Left hindlimb (tissue), 1 donor: ENCODE measurements at regions not wholly inside any gene's neighbourhood (a gene's known extent, or its start where the extent isn't known, plus 50 kb on each side); places are given as distances from the start of the nearest gene placed in this dataset.
"Not testable (repeated sequence)": the region's sequence is repeated elsewhere in the genome, so short reads cannot be mapped to it uniquely, and the experiment has no call there.

Experiments
- DNase-seq: peaks from one replicate; pipeline ENCODE4 v3.0.0-alpha.2; 2018

- no peak for DNase-seq
These were observed 80.6 kb upstream of the TBC1D5 start for GRCh38 chr3:17823036-17823435.

- no peak for DNase-seq
These were observed 78.3 kb upstream of the TBC1D5 start for GRCh38 chr3:17820704-17821103.

GRCh38 chr3:17820275-17820674 is 77.8 kb upstream of the TBC1D5 start:
- DNase-seq, result no peak

- not testable (repeated sequence) for DNase-seq
These were observed 75.5 kb upstream of the TBC1D5 start for GRCh38 chr3:17817973-17818372.

GRCh38 chr3:17817545-17817944 is 75.1 kb upstream of the TBC1D5 start:
- no peak for DNase-seq

GRCh38 chr3:17816839-17817238 is 74.4 kb upstream of the TBC1D5 start:
- DNase-seq, result not testable (repeated sequence)

GRCh38 chr3:17812328-17812727 is 69.9 kb upstream of the TBC1D5 start:
- DNase-seq, result not testable (repeated sequence)

- no peak for DNase-seq
These were observed 69.2 kb upstream of the TBC1D5 start for GRCh38 chr3:17811646-17812045.

- DNase-seq, result no peak
These were observed 68.3 kb upstream of the TBC1D5 start for GRCh38 chr3:17810759-17811158.

- DNase-seq, result no peak
These were observed 66.6 kb upstream of the TBC1D5 start for GRCh38 chr3:17808994-17809393.

GRCh38 chr3:17806876-17807275 is 64.4 kb upstream of the TBC1D5 start:
- DNase-seq, result no peak

- no peak for DNase-seq
These were observed 63.8 kb upstream of the TBC1D5 start for GRCh38 chr3:17806201-17806600.

- no peak for DNase-seq
These were observed 63.1 kb upstream of the TBC1D5 start for GRCh38 chr3:17805461-17805940.

- no peak for DNase-seq
These were observed 60.5 kb upstream of the TBC1D5 start for GRCh38 chr3:17802950-17803349.

GRCh38 chr3:17801131-17801530 is 58.7 kb upstream of the TBC1D5 start:
- DNase-seq, result no peak

- DNase-seq, result no peak
These were observed 57.8 kb upstream of the TBC1D5 start for GRCh38 chr3:17800232-17800631.

GRCh38 chr3:17799312-17799711 is 56.9 kb upstream of the TBC1D5 start:
- DNase-seq, result no peak

GRCh38 chr3:17798000-17798399 is 55.6 kb upstream of the TBC1D5 start:
- DNase-seq, result no peak

GRCh38 chr3:17795711-17796110 is 53.3 kb upstream of the TBC1D5 start:
- no peak for DNase-seq

GRCh38 chr3:17795280-17795679 is 52.8 kb upstream of the TBC1D5 start:
- DNase-seq, result no peak

- DNase-seq, result no peak
These were observed 51.2 kb upstream of the TBC1D5 start for GRCh38 chr3:17793542-17794195.
